IPS DF 4.7 (cell line): ENCODE measurements at regions not wholly inside any gene's neighbourhood (a gene's known extent, or its start where the extent isn't known, plus 50 kb on each side); places are given as distances from the start of the nearest gene placed in this dataset.
A peak's percentile ranks its signal among the peaks of the same experiment; 100 is the strongest.
"Not testable (repeated sequence)": the region's sequence is repeated elsewhere in the genome, so short reads cannot be mapped to it uniquely, and the experiment has no call there.

Source experiments
- DNase-seq: peaks from one replicate; pipeline ENCODE4 v3.0.0-alpha.2; 2013; ENCODE audit warnings: low spot score; ENCODE audit errors: extremely low read depth

DNA sequence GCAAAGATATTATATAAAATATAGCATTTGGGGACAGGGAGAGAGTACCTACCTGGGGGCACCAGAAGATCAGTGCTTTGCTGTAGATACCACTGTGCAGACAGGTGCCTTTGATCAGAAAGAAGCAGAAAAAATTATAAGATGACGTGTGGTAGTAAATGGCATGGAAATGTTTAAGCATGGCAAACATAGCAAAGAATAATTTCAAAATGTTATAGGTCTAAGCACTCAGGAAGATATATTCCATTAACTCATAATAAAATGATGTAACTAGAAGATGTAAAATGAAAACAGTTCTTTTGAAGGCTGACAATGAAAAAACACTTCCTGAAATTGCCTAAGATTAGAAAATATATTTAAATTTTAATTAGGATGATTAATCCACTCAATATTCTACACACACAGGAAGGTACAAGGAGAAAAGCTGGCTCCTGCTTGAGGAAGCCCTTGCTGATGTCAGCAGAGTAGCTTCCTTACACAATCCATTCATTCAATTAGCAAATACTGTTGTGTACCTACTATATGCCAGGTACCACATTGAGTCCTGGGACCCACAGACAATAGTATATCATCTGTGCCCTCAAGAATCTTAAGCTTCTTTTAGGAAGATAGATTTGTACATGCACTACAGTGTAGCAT is 290.2 kb upstream of the CNR1 start:
- no peak for DNase-seq

DNA sequence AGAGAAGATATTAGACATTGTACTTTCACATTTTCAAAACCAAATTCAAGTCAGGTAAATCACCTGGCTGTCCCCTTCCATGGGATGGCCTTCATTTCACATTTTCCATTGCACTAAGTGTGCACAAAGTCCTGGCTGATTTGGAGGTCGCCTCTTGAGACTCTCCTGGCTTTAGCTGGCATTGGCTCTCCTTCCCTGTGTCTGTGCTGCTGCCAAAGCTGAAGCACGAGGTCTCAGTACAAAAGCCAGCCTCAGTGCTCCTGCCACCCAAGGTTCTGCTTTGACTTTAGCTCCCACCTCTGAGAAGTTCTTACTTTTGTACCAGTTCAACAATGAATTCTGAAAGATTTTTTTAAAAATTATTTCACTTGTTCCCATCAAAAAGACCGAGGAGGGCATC is 289.2 kb upstream of the CNR1 start:
- no peak for DNase-seq

DNA sequence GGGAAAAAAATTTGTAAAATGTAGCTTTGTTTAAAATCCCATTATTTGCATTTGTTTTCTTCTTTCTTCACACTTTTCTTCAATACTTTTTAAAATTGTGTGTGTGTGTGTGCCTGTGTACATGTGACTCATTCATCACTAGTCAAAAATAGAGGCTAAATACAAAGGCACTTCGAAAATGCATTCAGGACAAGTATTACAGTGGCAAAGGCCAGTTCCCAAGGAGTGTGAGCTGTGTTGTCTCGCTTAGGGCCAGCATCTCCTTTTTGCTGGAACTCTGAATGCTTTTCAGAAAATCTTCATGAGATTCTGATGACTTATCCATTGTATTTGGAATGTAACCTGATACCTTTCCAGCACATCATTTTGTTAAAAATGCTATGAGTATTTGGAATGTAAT is 288.5 kb upstream of the CNR1 start:
- DNase-seq = no peak

DNA sequence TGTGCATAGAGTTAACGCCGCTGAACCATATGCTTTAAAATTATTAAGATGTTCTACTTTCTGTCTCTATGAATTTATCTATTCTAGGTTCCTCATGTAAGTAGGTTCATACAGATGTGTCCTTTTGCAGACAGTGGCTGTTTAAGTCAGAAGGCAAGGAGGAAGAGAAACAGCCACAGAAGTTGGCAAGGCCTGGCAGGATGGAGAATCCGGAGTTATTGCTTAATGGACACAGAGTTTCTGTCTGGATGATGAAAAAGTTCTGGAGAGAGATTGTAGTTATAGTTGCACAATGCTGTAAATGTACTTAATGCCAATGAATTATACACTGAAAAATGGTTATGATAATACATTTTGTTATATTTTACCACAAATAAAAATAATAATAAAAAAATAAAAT is 283.6 kb upstream of the CNR1 start:
- DNase-seq = no peak

DNA sequence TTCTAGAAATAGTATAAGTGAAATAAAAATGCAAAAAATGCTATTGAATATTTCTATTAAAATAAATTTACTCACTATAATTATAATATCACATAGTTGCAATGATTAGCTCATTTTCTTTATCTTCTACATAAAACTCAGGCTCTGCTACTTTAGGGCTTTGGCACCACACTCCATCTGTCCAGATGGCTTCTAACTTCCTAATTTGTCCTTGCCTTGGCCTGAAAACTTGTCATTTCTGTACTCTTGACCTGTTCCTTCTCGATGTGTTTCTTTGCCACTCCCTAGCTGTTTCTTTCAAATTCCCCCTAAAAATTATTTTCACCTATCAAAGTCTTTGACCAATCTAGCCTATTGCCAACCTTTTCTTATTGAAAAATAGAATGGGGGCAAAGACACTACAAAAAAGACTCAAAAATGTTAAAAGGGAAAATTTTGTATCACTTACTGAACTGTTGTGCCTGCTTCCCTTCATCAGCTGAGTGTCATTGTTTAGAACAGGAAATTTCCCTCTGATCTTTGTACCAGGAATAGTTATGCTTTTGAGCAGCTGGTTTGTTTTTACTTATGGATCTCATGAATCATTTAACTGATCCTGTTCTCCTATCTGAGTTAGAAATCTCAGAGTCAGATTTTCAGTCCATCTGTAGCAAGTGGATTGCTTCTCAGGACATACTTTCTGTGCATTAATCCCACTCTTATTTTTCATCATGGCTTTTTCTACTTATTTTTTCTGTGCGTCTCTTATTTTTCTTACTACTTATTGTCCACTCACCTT is 279.2 kb upstream of the CNR1 start:
- DNase-seq = no peak

DNA sequence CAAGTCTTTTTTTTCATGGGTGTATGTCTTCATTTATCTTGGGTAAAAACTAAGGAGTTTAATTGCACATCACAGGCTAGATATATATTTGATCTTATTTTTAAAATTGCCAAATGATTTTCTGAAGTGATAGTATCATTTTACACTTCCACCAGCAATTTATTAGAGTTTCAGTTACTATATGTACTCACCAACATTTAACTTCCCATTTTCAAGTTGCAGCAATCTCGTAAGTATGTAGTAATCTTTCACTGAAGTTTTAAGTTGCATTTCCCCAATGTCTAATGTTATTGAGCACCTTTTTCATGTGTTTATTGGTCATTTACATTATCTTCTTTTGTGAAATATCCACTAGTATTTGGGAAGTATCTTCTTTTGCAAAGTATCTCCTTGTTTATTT is 277.4 kb upstream of the CNR1 start:
- DNase-seq = no peak

DNA sequence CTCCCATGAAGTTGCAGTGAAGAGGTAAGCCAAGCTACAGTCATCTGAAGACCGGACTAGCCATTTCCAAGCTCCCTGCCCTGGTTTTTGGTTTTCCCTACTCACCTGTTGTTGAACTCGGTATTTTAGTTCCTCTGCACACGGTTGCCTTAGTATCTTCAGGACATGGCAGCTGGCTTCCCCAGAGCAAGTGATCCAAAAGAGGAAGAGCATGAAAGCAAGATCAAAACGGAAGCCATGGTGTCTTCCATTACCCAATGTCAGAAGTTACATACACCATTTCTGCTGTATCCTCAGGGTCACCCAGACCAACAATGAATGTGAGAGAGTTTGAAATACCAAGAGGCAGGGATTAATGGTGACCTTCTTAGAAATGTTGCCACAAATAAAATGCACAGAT is 276.6 kb upstream of the CNR1 start:
- DNase-seq = no peak

DNA sequence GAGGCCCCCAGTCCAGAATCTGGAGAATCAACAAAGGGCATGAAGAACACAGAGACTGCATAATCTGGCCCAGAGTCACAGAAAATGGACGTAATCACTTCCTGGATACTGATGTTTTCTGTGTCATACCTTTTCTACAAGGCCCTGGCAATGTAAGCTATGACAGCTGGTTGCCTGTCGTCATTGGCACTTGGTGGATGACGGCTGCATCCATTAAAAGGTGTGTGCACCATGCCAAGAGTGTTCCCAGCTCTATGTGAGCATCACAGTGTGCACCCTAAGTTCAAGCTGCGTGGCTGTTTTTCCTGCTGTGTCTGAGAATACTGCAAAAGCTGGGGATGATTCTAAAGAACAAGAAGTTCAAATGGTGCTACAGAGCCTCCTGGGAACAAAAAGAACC is 275.2 kb upstream of the CNR1 start:
- DNase-seq = no peak

DNA sequence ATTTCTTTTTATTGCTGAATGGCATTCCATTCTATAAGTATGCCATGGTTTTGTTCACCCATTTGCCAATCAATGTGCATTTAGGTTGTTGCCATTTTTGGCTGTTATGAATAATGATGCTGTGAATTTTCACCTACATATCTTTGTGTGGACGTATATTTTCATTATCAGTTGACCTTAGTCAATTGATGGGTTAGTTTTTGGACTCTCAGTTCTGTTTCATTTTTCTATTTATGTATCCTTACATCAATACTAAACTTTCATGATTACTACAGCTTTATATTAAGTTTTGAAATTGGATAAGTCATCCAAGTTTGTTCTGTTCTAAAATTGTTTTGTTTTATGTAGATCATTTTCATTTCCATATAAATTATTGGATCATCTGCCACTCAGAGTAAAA is 261.9 kb upstream of the CNR1 start:
- DNase-seq = no peak

DNA sequence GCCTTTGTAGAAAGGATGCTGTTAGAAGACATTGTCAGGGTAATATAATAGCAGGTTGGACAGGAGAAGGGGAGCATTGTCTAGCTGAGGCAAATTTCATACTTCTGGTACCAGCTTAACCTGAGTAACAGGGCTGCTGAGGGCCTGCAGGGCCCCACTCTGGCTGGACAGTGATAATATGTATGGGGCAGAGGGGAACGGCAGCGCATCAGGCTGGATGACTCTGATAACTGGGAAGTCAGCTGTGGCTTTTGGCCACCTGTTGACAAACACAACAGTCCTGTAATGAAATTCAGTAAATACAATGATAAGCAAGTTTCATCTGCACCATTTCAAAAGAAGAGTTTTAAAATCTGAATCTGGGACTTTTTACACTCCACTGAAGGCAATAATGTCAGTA is 259.9 kb upstream of the CNR1 start:
- DNase-seq = no peak

DNA sequence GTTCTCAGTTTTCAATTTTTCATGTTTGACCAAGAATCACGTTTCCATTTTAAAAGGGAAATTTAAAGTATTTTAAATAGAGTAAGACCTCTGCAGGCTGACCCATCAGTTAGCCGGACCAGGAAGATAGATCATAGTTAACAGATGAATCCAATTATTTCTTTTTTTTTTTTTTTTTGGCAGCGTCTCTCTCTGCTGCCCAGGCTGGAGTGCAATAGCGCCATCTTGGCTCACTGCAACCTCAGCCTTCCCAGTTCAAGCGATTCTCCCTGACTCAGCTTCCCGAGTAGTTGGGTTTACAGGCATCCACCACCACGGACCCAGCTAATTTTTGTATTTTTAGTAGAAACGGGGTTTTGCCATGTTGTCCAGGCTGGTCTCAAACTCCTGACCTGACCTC is 256.7 kb upstream of the CNR1 start:
- DNase-seq = peak; percentile 3

DNA sequence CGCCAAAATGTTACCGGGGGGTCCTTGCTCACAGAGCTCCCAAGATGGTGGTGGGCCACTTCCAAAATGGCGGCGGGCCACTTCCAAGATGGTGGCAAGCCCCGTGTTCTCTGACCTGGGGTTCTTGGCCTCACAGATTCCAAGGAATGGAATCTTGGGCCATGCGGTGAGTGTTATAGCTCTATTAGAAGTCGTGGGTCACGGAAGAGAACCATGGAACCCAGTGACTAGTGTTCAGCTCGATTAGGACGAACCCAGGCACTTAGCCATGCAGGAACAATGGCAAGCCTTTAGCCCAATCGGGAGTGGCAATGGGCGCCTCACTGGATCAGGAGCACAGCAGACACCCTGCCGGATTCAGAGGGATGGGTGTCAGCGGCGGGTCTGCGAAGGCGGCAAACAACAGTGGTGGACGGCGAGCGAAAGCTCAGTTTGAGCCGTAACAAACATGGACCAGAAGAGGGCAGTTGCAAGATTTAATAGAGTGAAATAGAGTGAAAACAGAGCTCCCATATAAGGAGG is 254.9 kb upstream of the CNR1 start:
- DNase-seq = not testable (repeated sequence)

DNA sequence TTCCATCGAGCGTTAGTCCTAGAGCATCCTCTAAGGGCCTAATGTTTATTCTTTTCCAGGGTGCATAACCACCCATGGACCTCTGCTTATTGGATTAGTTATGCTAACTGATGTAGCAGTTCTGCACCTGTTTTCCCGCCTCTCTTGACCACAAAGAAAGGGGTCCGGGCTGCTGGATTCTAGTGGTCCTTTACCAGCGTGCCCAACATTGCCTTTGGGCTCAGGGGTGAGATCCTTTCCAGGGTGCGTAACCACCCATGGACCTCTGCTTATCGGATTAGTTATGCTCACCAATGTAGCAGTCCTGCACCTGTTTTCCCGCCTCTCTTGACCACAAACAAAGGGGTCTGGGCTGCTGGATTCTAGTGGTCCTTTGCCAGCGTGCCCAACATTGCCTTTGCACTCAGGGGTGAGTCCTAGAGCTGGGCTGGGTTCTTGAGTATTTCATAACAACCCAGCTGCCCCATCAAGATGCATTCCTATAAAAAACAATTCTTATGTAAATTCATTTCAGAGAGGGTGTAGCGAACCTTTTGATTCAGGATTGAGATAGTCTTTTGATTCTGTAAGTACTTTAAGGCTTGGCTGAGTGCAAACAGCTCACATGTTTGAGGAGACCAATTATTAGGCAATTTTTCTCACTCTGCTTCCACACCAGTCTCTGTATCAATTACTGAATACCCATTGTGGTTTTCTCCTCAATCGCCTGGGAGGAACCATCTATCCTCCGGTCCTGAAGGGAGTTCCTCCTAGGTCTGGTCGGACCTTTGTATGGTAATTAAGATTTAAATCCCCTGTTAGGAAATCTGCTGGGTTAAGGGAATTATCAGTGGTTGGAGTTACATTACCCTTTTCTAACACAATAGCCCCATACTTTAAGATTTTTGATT is 253.0 kb upstream of the CNR1 start:
- DNase-seq = not testable (repeated sequence)

DNA sequence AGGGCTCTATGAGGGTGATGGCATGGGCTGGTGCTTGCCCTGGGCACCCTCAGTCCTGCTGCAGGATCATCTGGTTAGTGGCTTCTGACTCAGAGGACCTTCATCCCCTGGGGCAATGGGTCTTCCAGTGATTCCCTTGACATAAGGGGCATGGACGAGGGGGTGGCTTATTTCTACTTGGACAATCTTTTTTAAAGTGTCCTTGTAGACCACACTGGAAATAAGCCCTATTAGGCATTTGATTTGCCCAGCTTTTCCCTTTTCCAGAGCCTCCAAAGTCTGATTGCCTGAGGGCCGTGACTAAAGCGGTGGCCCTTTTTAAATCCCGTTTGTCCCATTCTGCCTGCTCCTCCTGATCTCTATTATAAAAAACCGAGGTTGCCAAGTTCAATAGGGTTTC is 251.2 kb upstream of the CNR1 start:
- not testable (repeated sequence) for DNase-seq

DNA sequence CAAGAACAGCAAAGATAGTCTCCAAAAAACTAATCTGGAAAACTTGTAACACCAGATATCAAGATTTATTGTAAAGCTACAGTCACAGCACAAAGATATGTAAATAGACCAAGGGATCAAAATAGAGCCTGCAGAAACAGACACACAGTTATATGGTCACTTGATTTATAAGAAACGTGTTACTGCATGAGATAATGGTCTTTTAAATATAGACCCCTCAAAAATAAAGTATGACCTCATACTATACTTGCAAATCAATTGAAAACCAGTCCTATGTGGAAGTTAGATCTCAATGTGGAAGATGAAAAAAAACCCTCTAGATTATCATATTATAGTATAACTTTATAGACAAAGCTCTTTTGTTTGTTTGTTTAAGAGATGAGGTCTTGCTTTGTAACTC is 247.3 kb upstream of the CNR1 start:
- no peak for DNase-seq

DNA sequence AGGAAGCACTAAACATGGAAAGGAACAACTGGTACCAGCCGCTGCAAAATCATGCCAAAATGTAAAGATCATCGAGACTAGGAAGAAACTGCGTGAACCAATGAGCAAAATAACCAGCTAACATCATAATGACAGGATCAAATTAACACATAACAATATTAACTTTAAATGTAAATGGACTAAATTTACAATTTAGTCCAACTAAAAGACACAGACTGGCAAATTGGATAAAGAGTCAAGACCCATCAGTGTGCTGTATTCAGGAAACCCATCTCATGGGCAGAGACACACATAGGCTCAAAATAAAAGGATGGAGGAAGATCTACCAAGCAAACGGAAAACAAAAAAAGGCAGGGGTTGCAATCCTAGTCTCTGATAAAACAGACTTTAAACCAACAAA is 242.2 kb upstream of the CNR1 start:
- not testable (repeated sequence) for DNase-seq

DNA sequence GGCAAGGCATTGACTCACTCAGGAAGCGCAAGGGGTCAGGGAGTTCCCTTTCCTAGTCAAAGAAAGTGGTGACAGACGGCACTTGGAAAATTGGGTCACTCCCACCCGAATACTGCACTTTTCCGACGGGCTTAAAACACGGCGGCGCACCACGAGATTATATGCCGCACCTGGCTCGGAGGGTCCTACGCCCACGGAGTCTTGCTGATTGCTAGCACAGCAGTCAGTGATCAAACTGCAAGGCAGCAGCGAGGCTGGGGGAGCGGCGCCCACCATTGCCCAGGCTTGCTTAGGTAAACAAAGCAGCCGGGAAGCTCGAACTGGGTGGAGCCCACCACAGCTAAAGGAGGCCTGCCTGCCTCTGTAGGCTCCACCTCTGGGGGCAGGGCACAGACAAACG is 240.5 kb upstream of the CNR1 start:
- not testable (repeated sequence) for DNase-seq

DNA sequence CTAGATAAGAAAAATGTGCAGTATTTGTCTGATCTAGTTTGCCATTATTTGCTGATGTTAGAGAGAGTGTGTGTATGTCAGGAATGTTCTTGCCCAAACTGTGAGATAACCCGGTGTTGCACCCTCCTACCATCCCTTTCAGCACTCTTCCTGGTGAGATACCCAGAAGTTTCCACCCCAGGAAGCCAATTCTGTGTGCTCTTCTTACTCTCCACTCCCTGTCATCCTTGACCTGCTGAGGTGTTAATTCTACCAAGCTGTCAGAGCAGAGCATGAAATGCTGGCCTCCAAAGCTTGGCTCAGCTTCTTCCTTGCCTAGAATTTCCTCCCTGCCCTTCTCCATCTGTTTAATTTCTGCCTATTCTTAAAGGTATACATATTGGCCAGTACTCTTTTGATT is 237.3 kb upstream of the CNR1 start:
- DNase-seq = no peak

DNA sequence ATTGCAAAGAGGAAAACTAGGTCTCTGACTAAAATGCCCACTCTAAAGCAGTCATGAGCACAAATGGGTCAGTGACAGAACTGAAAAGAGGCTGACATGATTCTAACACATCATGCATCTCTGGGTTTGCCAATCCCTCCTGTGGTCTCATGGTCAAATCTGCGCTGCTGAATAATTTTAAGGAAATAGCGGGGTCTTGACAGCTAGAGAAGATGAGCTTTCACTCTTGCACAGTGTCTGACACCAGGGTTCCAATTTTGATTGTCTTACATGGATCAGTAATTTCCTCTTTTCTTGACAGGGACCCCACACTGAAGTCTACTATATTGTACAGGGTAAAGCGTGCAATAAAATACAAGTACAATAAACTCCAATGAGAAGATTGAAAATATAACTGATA is 236.8 kb upstream of the CNR1 start:
- DNase-seq = no peak

DNA sequence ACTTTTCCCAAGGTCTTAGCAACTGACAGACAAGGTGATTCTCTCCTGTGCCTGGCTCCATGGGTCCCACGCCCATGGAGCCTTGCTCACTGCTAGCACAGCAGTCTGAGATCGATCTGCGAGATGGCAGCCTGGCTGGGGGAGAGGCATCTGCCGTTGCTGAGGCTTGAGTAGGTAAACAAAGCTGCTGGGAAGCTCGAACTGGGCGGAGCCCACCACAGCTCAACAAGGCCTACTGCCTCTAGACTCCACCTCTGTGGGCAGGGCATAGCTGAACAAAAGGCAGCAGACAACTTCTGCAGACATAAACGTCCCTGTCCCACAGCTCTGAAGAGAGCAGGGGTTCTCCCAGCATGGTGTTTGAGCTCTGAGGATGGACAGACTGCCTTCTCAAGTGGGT is 224.9 kb upstream of the CNR1 start:
- not testable (repeated sequence) for DNase-seq

DNA sequence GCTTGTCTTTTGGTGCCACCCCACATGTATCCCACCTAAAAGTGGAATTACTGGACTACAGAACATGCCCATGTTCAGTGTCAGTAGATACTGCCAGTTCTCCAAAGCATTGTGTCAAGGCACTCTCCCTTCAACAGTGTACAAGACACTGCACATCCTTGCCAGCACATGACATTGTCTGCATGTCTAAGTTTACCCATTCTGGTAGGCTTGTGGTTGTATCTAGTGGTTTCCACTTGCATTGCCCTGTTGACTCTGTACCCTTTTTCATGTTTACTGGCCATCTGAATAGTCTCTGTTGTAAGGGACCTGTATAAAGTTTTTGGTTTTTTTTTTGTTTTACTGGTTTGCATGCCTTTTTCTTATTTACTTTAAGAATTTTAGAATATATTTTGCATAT is 222.4 kb upstream of the CNR1 start:
- no peak for DNase-seq

DNA sequence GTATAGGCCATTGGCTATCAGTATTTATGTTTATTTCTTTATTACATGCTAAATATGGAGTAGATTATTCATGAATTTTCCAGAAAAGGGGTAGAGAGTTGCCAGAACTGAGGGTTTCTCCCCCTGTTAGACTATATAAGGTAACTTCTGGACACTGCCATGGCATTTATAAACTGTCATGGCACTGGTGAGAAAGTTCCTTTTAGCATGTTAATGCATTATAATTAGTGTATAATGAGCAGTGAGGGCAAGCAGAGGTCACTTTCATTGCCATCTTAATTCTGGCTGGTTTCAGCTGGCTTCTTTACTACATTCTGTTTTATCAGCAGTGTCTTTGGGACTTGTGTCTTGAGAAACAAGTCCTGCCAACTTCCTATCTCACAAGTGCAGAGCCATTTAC is 220.0 kb upstream of the CNR1 start:
- no peak for DNase-seq
